Thyroid gland (tissue), 4 donors: ENCODE measurements at regions not wholly inside any gene's neighbourhood (a gene's known extent, or its start where the extent isn't known, plus 50 kb on each side); places are given as distances from the start of the nearest gene placed in this dataset.
A peak's percentile ranks its signal among the peaks of the same experiment; 100 is the strongest.

ENCODE experiments used
- DNase-seq, 2 donors: peaks; one replicate each; pipeline ENCODE4 v3.0.0-alpha.2; 2019
- H3K27ac ChIP-seq, 3 donors: fragments of 200-600 bp; sonication (generic); 1 replicate in 2 of 3; 2 replicates in 1 of 3; pipeline ENCODE4 v1.5.1; 2016 to 2019; ENCODE audit warnings: mild to moderate bottlenecking in 1 of 3, moderate library complexity in 1 of 3
- H3K27me3 ChIP-seq: fragments of 200-600 bp; sonication (generic); one replicate; pipeline ENCODE4 v1.5.1; 2019
- H3K36me3 ChIP-seq, 2 donors: fragments of 200-600 bp; sonication (generic); one replicate each; pipeline ENCODE4 v1.5.1; 2016 to 2019
- H3K4me1 ChIP-seq, 2 donors: fragments of 200-600 bp; sonication (generic); one replicate each; pipeline ENCODE4 v1.5.1; 2017 to 2019
- H3K4me3 ChIP-seq, 3 donors: fragments of 200-600 bp; sonication (generic); replicated peaks in 1 of 3; 1 replicate in 2 of 3; 2 replicates in 1 of 3; pipeline ENCODE4 v1.5.1; 2016; ENCODE audit warnings: mild to moderate bottlenecking in 1 of 3
- H3K9me3 ChIP-seq: fragments of 200-600 bp; sonication (generic); one replicate; pipeline ENCODE4 v1.5.1; 2017
- POLR2A ChIP-seq, 2 donors: fragments of 450-650 bp; IDR thresholded peaks; one replicate each; pipeline ENCODE4 v1.6.1; 2017; ENCODE audit warnings: antibody characterized with exemption in 2 of 2, mild to moderate bottlenecking in 2 of 2, moderate library complexity in 1 of 2
- WGBS, 2 donors: methylation state at CpG; one replicate each; pipeline ENCODE4 v1.1.5; 2017; 5-methylcytosine and 5-hydroxymethylcytosine counted together
- intact Hi-C: fragments of 100-400 bp; cut with DNase I; formaldehyde crosslinking; loops from one replicate; pipeline ENCODE4 v1.15.1; 2023
- TF ChIP-seq, protein P1 (sequence below), 6 experiments: fragments of 200-600 bp in 3 of 6; fragments of 450-650 bp in 3 of 6; sonication (generic) in 3 of 6; IDR thresholded peaks; one replicate each; pipeline ENCODE4 v1.5.1; 2016 to 2019; ENCODE audit warnings: antibody characterized with exemption in 6 of 6, mild to moderate bottlenecking in 2 of 6, inconsistent platforms in 1 of 6, moderate library complexity in 1 of 6

DNA sequence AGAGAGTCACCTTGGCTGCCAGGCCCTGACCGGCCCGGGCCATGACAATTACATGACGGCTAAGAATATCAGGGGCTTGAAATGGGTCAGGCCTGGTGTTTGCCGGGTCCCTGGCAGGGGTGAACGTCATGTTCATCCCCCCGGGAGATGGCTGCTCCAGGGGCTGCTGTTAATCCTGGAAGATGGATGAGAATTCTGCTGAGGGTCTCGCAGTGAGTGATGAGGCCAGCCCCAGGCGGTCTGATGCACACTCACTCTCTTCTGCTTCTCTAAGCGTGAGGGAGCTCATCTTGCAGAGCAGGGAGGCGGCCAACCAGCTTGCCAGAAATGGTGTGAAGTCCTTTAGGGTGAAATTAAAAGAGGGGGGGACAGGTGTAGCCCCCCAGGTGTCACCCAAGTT, 101.3 kb upstream of the ANO1 start:
- H3K9me3 ChIP-seq = no peaks in the 10 kb centered on the region
- H3K27me3 ChIP-seq = no peaks in the 10 kb centered on the region
- no peak for DNase-seq
- H3K36me3 ChIP-seq = no peaks in the 10 kb centered on the region
- intact Hi-C loops = no loop called here
- H3K4me1 ChIP-seq = peaks cover 9 to 15% of the 10 kb centered on the region in 2 donors
- H3K4me3 ChIP-seq = no peak overlapping the region
- 86 to 88% methylated on average over 10 of the region's 10 CpGs for WGBS, 2 donors
- no peak overlapping the region for H3K27ac ChIP-seq
- TF ChIP-seq POLR2A (IDR thresholded peaks at IDR 0.05) = no peak
- TF ChIP-seq, protein P1, sequence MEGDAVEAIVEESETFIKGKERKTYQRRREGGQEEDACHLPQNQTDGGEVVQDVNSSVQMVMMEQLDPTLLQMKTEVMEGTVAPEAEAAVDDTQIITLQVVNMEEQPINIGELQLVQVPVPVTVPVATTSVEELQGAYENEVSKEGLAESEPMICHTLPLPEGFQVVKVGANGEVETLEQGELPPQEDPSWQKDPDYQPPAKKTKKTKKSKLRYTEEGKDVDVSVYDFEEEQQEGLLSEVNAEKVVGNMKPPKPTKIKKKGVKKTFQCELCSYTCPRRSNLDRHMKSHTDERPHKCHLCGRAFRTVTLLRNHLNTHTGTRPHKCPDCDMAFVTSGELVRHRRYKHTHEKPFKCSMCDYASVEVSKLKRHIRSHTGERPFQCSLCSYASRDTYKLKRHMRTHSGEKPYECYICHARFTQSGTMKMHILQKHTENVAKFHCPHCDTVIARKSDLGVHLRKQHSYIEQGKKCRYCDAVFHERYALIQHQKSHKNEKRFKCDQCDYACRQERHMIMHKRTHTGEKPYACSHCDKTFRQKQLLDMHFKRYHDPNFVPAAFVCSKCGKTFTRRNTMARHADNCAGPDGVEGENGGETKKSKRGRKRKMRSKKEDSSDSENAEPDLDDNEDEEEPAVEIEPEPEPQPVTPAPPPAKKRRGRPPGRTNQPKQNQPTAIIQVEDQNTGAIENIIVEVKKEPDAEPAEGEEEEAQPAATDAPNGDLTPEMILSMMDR (IDR thresholded peaks at IDR 0.05) = no peak

DNA sequence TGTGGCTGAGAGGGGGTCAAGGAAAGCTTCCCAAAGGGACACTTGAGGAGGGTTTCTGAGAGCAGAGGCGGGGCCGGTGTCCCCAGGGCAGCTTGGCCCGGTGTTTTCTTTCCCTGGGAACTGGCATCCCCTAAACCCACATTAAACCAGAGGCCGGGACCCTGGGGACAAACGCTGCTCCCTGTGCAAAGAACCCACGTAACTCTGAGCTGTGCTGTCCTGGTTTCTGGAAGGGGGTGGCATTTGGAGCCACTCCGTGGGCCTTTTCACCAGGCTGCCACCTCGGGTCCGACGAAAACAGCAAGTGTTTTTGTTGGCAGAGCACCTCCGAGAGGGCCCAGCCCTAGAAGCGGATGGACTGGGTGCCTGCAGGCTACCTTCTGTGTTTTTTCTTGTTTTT, 100.2 kb upstream of the ANO1 start:
- WGBS, 2 donors = 81 to 88% methylated on average over 11 to 12 of the region's 12 CpGs
- H3K4me1 ChIP-seq = peaks cover 6 to 9% of the 10 kb centered on the region in 2 donors
- TF ChIP-seq, protein P1 (IDR thresholded peaks at IDR 0.05) = no peak
- TF ChIP-seq POLR2A (IDR thresholded peaks at IDR 0.05) = no peak
- no peak for DNase-seq
- H3K36me3 ChIP-seq = no peaks in the 10 kb centered on the region
- no peaks in the 10 kb centered on the region for H3K27me3 ChIP-seq
- H3K9me3 ChIP-seq = no peaks in the 10 kb centered on the region
- no peak overlapping the region for H3K27ac ChIP-seq
- intact Hi-C loops = no loop called here
- no peak overlapping the region for H3K4me3 ChIP-seq

DNA sequence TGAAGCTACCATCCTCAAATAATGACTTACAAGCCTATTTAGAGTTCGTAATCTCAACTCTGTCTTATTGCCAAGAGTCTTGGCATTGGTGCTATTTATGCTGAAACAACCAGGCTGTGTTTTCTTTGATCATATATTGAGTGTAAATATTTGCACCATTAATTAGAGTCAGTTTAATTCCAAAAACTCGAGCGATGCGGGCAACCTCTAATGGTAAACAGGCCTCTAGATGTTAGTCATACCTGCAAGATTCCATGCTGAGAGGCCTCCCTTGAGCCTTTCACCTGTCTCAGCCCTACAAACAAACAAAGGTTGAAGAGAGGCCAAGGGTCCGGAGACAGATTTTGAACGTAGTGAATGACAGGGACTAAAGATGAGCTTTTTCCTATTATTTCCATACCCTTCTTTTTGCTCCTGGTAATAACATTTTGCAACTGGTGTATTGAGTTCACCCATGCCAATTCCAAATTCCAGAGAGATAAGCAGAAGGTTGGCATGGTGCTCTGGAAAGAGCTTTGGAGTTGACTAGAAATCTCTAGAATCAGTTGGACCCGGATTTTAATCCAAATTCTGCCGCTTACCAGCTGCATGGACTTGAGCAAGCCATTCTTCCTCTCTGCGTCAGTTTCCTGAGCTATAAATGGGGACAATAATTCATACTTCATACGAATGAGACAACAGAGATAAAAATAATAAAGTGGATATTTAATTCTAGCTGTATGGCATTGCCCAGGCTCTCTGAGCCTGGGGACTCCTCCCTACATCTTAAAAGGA, 99.1 kb upstream of the ANO1 start:
- DNase-seq = no peak
- no peak overlapping the region for H3K27ac ChIP-seq
- no peaks in the 10 kb centered on the region for H3K36me3 ChIP-seq
- WGBS, 2 donors = 81% methylated on average over 10 of the region's 10 CpGs
- H3K27me3 ChIP-seq = no peaks in the 10 kb centered on the region
- H3K4me3 ChIP-seq = no peak overlapping the region
- no peaks in the 10 kb centered on the region for H3K9me3 ChIP-seq
- H3K4me1 ChIP-seq = peaks cover 4 to 9% of the 10 kb centered on the region in 2 donors
- intact Hi-C loops = no loop called here
- TF ChIP-seq, protein P1 (IDR thresholded peaks at IDR 0.05) = no peak
- no peak for TF ChIP-seq POLR2A (IDR thresholded peaks at IDR 0.05)

DNA sequence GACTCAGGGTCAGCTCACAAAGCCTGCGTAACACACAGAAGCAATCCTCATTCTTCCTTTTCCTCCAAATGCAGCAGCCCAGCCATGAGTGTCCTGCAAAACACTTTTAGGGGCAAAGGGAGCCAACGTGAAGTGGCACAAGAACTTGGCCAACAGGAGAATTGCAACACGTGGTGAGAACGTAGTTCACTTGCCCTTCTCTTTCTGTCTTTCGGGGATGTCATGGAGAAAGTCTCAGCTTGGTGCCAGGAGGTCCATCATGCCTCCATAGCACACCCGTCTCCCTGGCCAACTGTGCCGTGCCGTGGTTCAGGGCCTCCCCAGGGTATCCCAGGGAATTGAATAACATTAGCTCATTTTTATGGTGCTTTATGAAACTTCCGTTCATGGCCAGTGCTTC, 98.5 kb upstream of the ANO1 start:
- intact Hi-C loops = no loop called here
- Histone ChIP-seq H3K27me3 (peaks cover 2% of the 10 kb centered on the region), H3K9me3 (no peaks in the 10 kb centered on the region), H3K4me1 (peaks cover 4 to 9% of the 10 kb centered on the region in 2 donors), H3K27ac (no peak overlapping the region), H3K4me3 (no peak overlapping the region), H3K36me3 (no peaks in the 10 kb centered on the region)
- WGBS, 2 donors = 72 to 77% methylated on average over 9 of the region's 9 CpGs
- DNase-seq = no peak
- TF ChIP-seq, protein P1 (IDR thresholded peaks at IDR 0.05) = no peak
- TF ChIP-seq POLR2A (IDR thresholded peaks at IDR 0.05) = no peak

DNA sequence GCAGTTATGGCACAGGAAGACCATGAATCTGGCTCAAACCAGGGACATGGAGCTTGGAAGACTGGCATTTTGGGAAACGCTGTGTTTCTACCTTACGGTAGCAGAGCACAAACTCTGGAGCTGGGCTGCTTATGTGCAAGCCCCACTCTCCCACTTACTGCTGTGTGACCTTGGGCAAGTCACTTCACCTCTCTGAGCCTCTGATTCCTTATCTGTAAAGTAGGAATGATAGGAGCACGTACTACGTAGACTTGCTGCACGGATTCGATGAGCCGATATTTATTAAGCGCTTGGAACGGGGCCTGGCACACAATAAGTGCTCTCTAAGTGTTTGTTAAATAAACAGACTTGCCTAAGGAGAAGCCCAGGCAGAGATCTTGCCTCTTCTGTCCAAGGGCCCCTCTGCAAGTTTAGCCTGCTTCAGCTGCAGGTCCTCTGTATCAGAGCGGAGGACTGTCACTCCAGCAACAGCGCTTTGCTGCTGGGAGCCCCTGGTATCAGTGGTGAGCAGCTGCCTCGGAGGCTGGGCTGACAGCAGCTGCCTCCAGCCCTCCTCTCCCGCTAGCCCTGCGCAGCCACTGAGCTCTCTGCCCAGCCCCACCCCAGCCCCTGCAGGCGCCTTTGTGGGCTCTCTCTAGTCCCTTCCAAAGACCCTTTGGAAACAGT, 96.9 kb upstream of the ANO1 start:
- peaks cover 11% of the 10 kb centered on the region for H3K27me3 ChIP-seq
- no peak overlapping the region for H3K4me3 ChIP-seq
- H3K36me3 ChIP-seq = no peaks in the 10 kb centered on the region
- peaks cover 9 to 14% of the 10 kb centered on the region in 2 donors for H3K4me1 ChIP-seq
- no peak overlapping the region for H3K27ac ChIP-seq
- WGBS, 2 donors = 45 to 56% methylated on average over 11 to 15 of the region's 15 CpGs
- TF ChIP-seq, protein P1 (IDR thresholded peaks at IDR 0.05) = no peak
- no peak for TF ChIP-seq POLR2A (IDR thresholded peaks at IDR 0.05)
- intact Hi-C loops = no loop called here
- DNase-seq = peak; percentile 78 to 79
- H3K9me3 ChIP-seq = no peaks in the 10 kb centered on the region
